WTC11 (cell line): ENCODE measurements at regions not wholly inside any gene's neighbourhood (a gene's known extent, or its start where the extent isn't known, plus 50 kb on each side); places are given as distances from the start of the nearest gene placed in this dataset.

Source experiments
- TCF7 ChIP-seq: sonication (generic); formaldehyde crosslinking; IDR thresholded peaks from 2 replicates; pipeline ENCODE4 v1.8.0; 2022; ENCODE audit warnings: mild to moderate bottlenecking, low read depth, missing genetic modification reagents, moderate library complexity
- TF ChIP-seq, protein P1 (sequence below): sonication (generic); formaldehyde crosslinking; conservative IDR thresholded peaks from 2 replicates; pipeline ENCODE4 v1.8.1; 2022; ENCODE audit warnings: mild to moderate bottlenecking, missing genetic modification reagents

DNA sequence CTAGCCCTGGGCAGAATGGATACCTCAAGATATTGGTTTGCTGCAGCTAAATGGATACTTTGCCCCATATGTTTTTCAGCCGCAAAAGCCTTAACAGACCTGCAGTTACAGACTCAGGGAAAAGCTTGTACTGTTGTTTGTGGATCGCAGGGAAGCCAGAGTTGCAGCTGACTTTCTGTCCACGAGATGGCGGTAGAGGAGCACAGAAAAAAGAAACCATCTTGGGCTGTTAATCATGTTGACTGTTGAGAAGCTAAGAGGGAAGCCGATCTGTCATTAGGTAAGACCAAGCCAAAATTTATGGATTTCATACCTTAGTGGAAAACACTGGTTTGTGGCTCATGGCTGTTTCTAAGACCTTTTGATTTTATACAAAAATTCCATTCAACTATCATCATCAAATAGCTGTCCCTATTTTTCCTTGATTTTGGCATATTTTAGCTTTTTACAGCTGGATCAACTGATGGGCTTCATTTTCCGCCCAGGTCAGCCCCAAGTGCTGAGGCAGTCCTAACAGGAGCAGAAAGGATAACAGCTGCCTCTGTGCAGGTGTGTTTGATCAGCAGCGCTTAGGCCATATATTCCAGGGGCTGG is 205.7 kb upstream of the ZPLD1 start:
- no peak for TF ChIP-seq TCF7 (CRISPR knock-in tag)
- TF ChIP-seq, protein P1, sequence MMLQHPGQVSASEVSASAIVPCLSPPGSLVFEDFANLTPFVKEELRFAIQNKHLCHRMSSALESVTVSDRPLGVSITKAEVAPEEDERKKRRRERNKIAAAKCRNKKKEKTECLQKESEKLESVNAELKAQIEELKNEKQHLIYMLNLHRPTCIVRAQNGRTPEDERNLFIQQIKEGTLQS (CRISPR knock-in tag), result no peak
